B cell (primary cell): ENCODE measurements at regions not wholly inside any gene's neighbourhood (a gene's known extent, or its start where the extent isn't known, plus 50 kb on each side); places are given as distances from the start of the nearest gene placed in this dataset.

Source experiments
- ATAC-seq: fragments of 200-7000 bp; cut with Tn5 transposase; one replicate; pipeline ENCODE4 v1.10.0; 2021; ENCODE audit warnings: low read depth, mild to moderate bottlenecking, moderate number of reproducible peaks, moderate library complexity
- CTCF ChIA-PET: fragments of 350-600 bp; sonication (Branson Sonifier 250); formaldehyde crosslinking; loops from one replicate; lab custom pipeline; 2021; ENCODE audit warnings: antibody characterized with exemption, inconsistent platforms; lab: Charles Lee
- POLR2A ChIA-PET: fragments of 350-600 bp; sonication (Branson Sonifier 250); formaldehyde crosslinking; loops from one replicate; lab custom pipeline; 2021; ENCODE audit warnings: antibody characterized with exemption; lab: Charles Lee
- DNase-seq: peaks from one replicate; pipeline ENCODE4 v3.0.0; 2013
- H2AFZ ChIP-seq: 2 replicates; pipeline ENCODE4 v1.6.1; 2012; ENCODE audit warnings: mild to moderate bottlenecking, low read depth, low read length; ENCODE audit not compliant: insufficient read depth, poor library complexity, severe bottlenecking
- H3K27ac ChIP-seq, 2 donors: 1 replicate in 1 of 2; 2 replicates in 1 of 2; pipeline ENCODE4 v1.5.1; 2012 to 2013; ENCODE audit warnings: low read length in 2 of 2, mild to moderate bottlenecking in 2 of 2, moderate library complexity in 1 of 2
- H3K27me3 ChIP-seq, 4 experiments: fragments of 200-600 bp in 1 of 4; sonication (generic) in 1 of 4; replicated peaks in 1 of 4; 1 replicate in 2 of 4; 2 replicates in 2 of 4; pipeline versions ENCODE4 v1.6.1 to v1.7.0; 2013 to 2016; ENCODE audit warnings: low read length in 3 of 4, mild to moderate bottlenecking in 2 of 4, mixed read lengths in 1 of 4, moderate library complexity in 1 of 4; ENCODE audit not compliant: insufficient read depth in 4 of 4, control insufficient read depth in 3 of 4; ENCODE audit errors: control extremely low read depth in 1 of 4
- H3K36me3 ChIP-seq, 2 experiments: replicated peaks in 1 of 2; 1 replicate in 1 of 2; 2 replicates in 1 of 2; pipeline versions ENCODE4 v1.6.1 to v1.7.1; 2013; ENCODE audit warnings: low read length in 1 of 2; ENCODE audit not compliant: insufficient read depth in 2 of 2, control insufficient read depth in 1 of 2; ENCODE audit errors: control extremely low read depth in 1 of 2, extremely low read depth in 1 of 2
- H3K4me1 ChIP-seq, 2 donors: fragments of 200-600 bp in 1 of 2; sonication (generic) in 1 of 2; 1 replicate in 1 of 2; 2 replicates in 1 of 2; pipeline versions ENCODE4 v1.5.1 to v1.6.1; 2013 to 2017; ENCODE audit warnings: low read length in 2 of 2; ENCODE audit not compliant: control insufficient read depth in 2 of 2, insufficient read depth in 2 of 2
- H3K4me2 ChIP-seq: replicated peaks from 2 replicates; pipeline ENCODE3; 2012; ENCODE audit warnings: mild to moderate bottlenecking, low read depth, low read length; ENCODE audit not compliant: poor library complexity, severe bottlenecking
- H3K4me3 ChIP-seq, 5 experiments: fragments of 200-600 bp in 1 of 5; sonication (generic) in 1 of 5; 1 replicate in 3 of 5; 2 replicates in 2 of 5; pipeline versions ENCODE4 v1.5.1 to v1.7.0; 2011 to 2016; ENCODE audit warnings: low read length in 4 of 5, mild to moderate bottlenecking in 4 of 5, low read depth in 2 of 5, control low read depth in 1 of 5, moderate library complexity in 1 of 5; ENCODE audit not compliant: insufficient read depth in 1 of 5; ENCODE audit errors: control extremely low read depth in 1 of 5, extremely low read depth in 1 of 5
- H3K79me2 ChIP-seq: fragments of 200-600 bp; sonication (generic); one replicate; pipeline ENCODE4 v1.6.0; 2016; ENCODE audit warnings: low read length; ENCODE audit not compliant: control insufficient read depth, insufficient read depth
- H3K9ac ChIP-seq: fragments of 200-600 bp; sonication (generic); 2 replicates; pipeline ENCODE4 v1.6.1; 2017; ENCODE audit warnings: mild to moderate bottlenecking, low read length, moderate library complexity
- H3K9me3 ChIP-seq, 3 donors: one replicate each; pipeline versions ENCODE4 v1.6.1 to v1.7.1; 2013; ENCODE audit warnings: low read length in 2 of 3; ENCODE audit not compliant: control insufficient read depth in 2 of 3, insufficient read depth in 1 of 3; ENCODE audit errors: control extremely low read depth in 1 of 3
- H4K20me1 ChIP-seq: 2 replicates; pipeline ENCODE4 v1.6.0; 2012; ENCODE audit warnings: mild to moderate bottlenecking, low read length; ENCODE audit not compliant: insufficient read depth, control insufficient read depth, poor library complexity, severe bottlenecking
- H3K27ac Mint-ChIP-seq: one replicate; pipeline ENCODE4 v1.8.0; 2021; ENCODE audit warnings: mixed read lengths
- H3K27me3 Mint-ChIP-seq: one replicate; pipeline ENCODE4 v1.8.0; 2021; ENCODE audit warnings: mixed read lengths
- H3K4me1 Mint-ChIP-seq: one replicate; pipeline ENCODE4 v1.8.0; 2021; ENCODE audit warnings: mixed read lengths
- H3K4me3 Mint-ChIP-seq: one replicate; pipeline ENCODE4 v1.8.0; 2021; ENCODE audit warnings: mixed read lengths
- H3K9me3 Mint-ChIP-seq: one replicate; pipeline ENCODE4 v1.8.0; 2022; ENCODE audit warnings: mixed read lengths; ENCODE audit not compliant: insufficient read depth
- CTCF ChIP-seq: fragments of 200-600 bp; IDR thresholded peaks from one replicate; pipeline ENCODE4 v1.8.0; 2022; ENCODE audit warnings: antibody characterized with exemption, mild to moderate bottlenecking
- EZH2 ChIP-seq: IDR thresholded peaks from 2 replicates; pipeline ENCODE4 v1.6.1; 2012; ENCODE audit warnings: borderline replicate concordance, low read depth, mild to moderate bottlenecking, moderate library complexity, low read length; ENCODE audit not compliant: insufficient read depth, poor library complexity, severe bottlenecking
- WGBS: methylation state at CpG from one replicate; pipeline ENCODE4 v1.1.5; 2013; ENCODE audit warnings: missing lambda C conversion rate; ENCODE audit not compliant: insufficient coverage; 5-methylcytosine and 5-hydroxymethylcytosine counted together
- intact Hi-C: fragments of 100-400 bp; cut with micrococcal nuclease; formaldehyde crosslinking; loops from one replicate; pipeline ENCODE4 v1.10.0; 2022

- Histone ChIP-seq H3K4me2 (no peak overlapping the region), H3K27me3 (no peaks in the 10 kb centered on the region), H3K4me3 (no peak overlapping the region), H3K27ac (no peak overlapping the region), H3K9me3 (peaks cover 0 to 8% (median 3%) of the 10 kb centered on the region in 3 donors), H3K79me2 (no peaks in the 10 kb centered on the region), H4K20me1 (no peaks in the 10 kb centered on the region), H3K4me1 (no peaks in the 10 kb centered on the region), H3K9ac (no peak overlapping the region), H3K36me3 (no peaks in the 10 kb centered on the region), H2AFZ (no peak overlapping the region)
- H3K4me1 Mint-ChIP-seq: no peaks in the 10 kb centered on the region
- H3K27me3 Mint-ChIP-seq: peaks cover 3% of the 10 kb centered on the region
- ATAC-seq (no peak), DNase-seq (no peak)
- H3K4me3 Mint-ChIP-seq: no peak overlapping the region
- no peak for TF ChIP-seq CTCF
- TF ChIP-seq EZH2: no peak
- ChIA-PET CTCF (no interaction called here), POLR2A (no interaction called here)
- intact Hi-C loops: no loop called here
- no peak overlapping the region for H3K27ac Mint-ChIP-seq
- 95% methylated on average over 7 of the region's 10 CpGs for WGBS
- H3K9me3 Mint-ChIP-seq: peaks cover 4% of the 10 kb centered on the region
Observed at GRCh38 chr2:33660416-33661123, 61.5 kb upstream of the FAM98A start.

- H3K4me1 ChIP-seq: no peaks in the 10 kb centered on the region
- no peaks in the 10 kb centered on the region for H3K36me3 ChIP-seq
- peaks cover 0 to 10% (median 0%) of the 10 kb centered on the region in 3 donors for H3K9me3 ChIP-seq
- POLR2A ChIA-PET: no interaction called here
- no peak for DNase-seq
- Mint-ChIP-seq H3K9me3 (peaks cover 2% of the 10 kb centered on the region), H3K27ac (no peak overlapping the region), H3K4me3 (no peak overlapping the region), H3K4me1 (no peaks in the 10 kb centered on the region), H3K27me3 (peaks cover 17% of the 10 kb centered on the region)
- no peaks in the 10 kb centered on the region for H4K20me1 ChIP-seq
- no peak overlapping the region for H3K4me3 ChIP-seq
- CTCF ChIA-PET: no interaction called here
- H2AFZ ChIP-seq: no peak overlapping the region
- no peak overlapping the region for H3K4me2 ChIP-seq
- no peak overlapping the region for H3K27ac ChIP-seq
- 100% methylated on average over 1 of the region's 5 CpGs for WGBS
- peaks cover 0 to 4% (median 0%) of the 10 kb centered on the region in 4 experiments for H3K27me3 ChIP-seq
- no peak for ATAC-seq
- intact Hi-C loops: no loop called here
- TF ChIP-seq CTCF (no peak), EZH2 (no peak)
- no peak overlapping the region for H3K9ac ChIP-seq
- no peaks in the 10 kb centered on the region for H3K79me2 ChIP-seq
Observed at GRCh38 chr2:33655626-33656320, 56.7 kb upstream of the FAM98A start.
